GM12878 (cell line): ENCODE measurements at regions not wholly inside any gene's neighbourhood (a gene's known extent, or its start where the extent isn't known, plus 50 kb on each side); places are given as distances from the start of the nearest gene placed in this dataset.

Source experiments
- ATAC-seq: fragments of 200-7000 bp; cut with Tn5 transposase; 3 replicates; pipeline ENCODE4 v1.9.1; 2020; ENCODE audit warnings: mild to moderate bottlenecking, moderate library complexity
- BruUV-seq: library from RNA; stranded (reverse); fragments of 400-500 nt; replicated peaks from 2 replicates; lab custom pipeline; 2021; lab: Mats Ljungman, UMichigan
- CTCF ChIA-PET: fragments of 300-600 bp; sonication (Branson Sonifier 250); formaldehyde crosslinking; extraction: SDS; loops from one replicate; lab custom pipeline; 2021; ENCODE audit warnings: inconsistent platforms; lab: Yijun Ruan, JAX
- POLR2A ChIA-PET: fragments of 350-600 bp; formaldehyde crosslinking; extraction: SDS; loops from one replicate; lab custom pipeline; 2021; ENCODE audit warnings: inconsistent platforms; lab: Charles Lee
- RAD21 ChIA-PET: fragments of 300-600 bp; sonication (Branson Sonifier 250); formaldehyde crosslinking; loops from one replicate; lab custom pipeline; 2023; ENCODE audit warnings: antibody characterized with exemption; ENCODE audit not compliant: unreplicated experiment; lab: Charles Lee
- SMC1A ChIA-PET: fragments of 300-600 bp; sonication (Branson Sonifier 250); formaldehyde crosslinking; loops from one replicate; lab custom pipeline; 2023; ENCODE audit not compliant: unreplicated experiment, uncharacterized antibody; lab: Charles Lee
- DNase-seq: peaks from one replicate; pipeline ENCODE4 v3.0.0-alpha.2; 2011; ENCODE audit warnings: low read depth, low spot score
- FAIRE-seq: peaks from 3 replicates; lab custom pipeline; 2011; peaks lifted over from hg19 to GRCh38; lab: Jason Lieb, UNC
- H2AFZ ChIP-seq: 2 replicates; pipeline ENCODE4 v1.6.0; 2011; ENCODE audit warnings: low read depth, low read length, control low read depth; ENCODE audit not compliant: control insufficient read depth
- H3K27ac ChIP-seq: 2 replicates; pipeline ENCODE4 v1.5.1; 2011; ENCODE audit warnings: control low read depth; ENCODE audit not compliant: control insufficient read depth, insufficient read depth
- H3K27me3 ChIP-seq, 2 experiments: replicated peaks in 1 of 2; 2 replicates each; pipeline versions ENCODE4 v1.6.0 to v1.6.1; 2011; ENCODE audit warnings: low read length in 1 of 2; ENCODE audit not compliant: control insufficient read depth in 2 of 2, insufficient read depth in 2 of 2
- H3K36me3 ChIP-seq, 2 experiments: 2 replicates each; pipeline ENCODE4 v1.5.1; 2011; ENCODE audit warnings: low read length in 1 of 2; ENCODE audit not compliant: control insufficient read depth in 2 of 2, insufficient read depth in 2 of 2
- H3K4me1 ChIP-seq: 2 replicates; pipeline ENCODE4 v1.6.1; 2011; ENCODE audit warnings: mild to moderate bottlenecking, low read length, moderate library complexity, mixed read lengths; ENCODE audit not compliant: control insufficient read depth, insufficient read depth
- H3K4me2 ChIP-seq: 2 replicates; pipeline ENCODE4 v1.6.0; 2011; ENCODE audit warnings: control low read depth; ENCODE audit not compliant: control insufficient read depth, insufficient read depth
- H3K4me3 ChIP-seq: fragments of 200-600 bp; sonication (generic); 2 replicates; pipeline ENCODE4 v1.5.1; 2016
- H3K79me2 ChIP-seq: 2 replicates; pipeline ENCODE4 v1.6.0; 2011; ENCODE audit warnings: low read length; ENCODE audit not compliant: control insufficient read depth, insufficient read depth
- H3K9ac ChIP-seq: 2 replicates; pipeline ENCODE4 v1.8.0; 2011; ENCODE audit warnings: low read length, control low read depth, mixed read lengths; ENCODE audit not compliant: control insufficient read depth, insufficient read depth
- H3K9me3 ChIP-seq: replicated peaks from 3 replicates; pipeline ENCODE4 v1.5.1; 2011; ENCODE audit warnings: mild to moderate bottlenecking, low read length; ENCODE audit not compliant: control insufficient read depth, insufficient read depth
- H4K20me1 ChIP-seq: 2 replicates; pipeline ENCODE4 v1.6.0; 2011; ENCODE audit not compliant: control insufficient read depth, insufficient read depth
- EP300 ChIP-seq, 2 experiments: fragments of 150-350 bp in 1 of 2; IDR thresholded peaks; 2 replicates each; pipeline ENCODE4 v1.6.1; 2011 to 2012; ENCODE audit warnings: low read depth in 2 of 2, low read length in 2 of 2, borderline replicate concordance in 1 of 2, improper control_type of control experiment in 1 of 2, inconsistent platforms in 1 of 2; ENCODE audit not compliant: control insufficient read depth in 1 of 2
- FOXK2 ChIP-seq: fragments of 450-650 bp; IDR thresholded peaks from 2 replicates; pipeline ENCODE4 v1.6.1; 2017; ENCODE audit warnings: mild to moderate bottlenecking, moderate library complexity
- GABPA ChIP-seq: IDR thresholded peaks from 2 replicates; pipeline ENCODE4 v1.6.1; 2014; ENCODE audit warnings: antibody characterized with exemption, low read depth, mild to moderate bottlenecking, inconsistent platforms
- IRF4 ChIP-seq: IDR thresholded peaks from 2 replicates; pipeline ENCODE4 v1.6.1; 2011; ENCODE audit warnings: low read depth, low read length
- NFYA ChIP-seq: IDR thresholded peaks from 2 replicates; pipeline ENCODE4 v1.6.1; 2011; ENCODE audit warnings: low read depth, mild to moderate bottlenecking, low read length, improper control_type of control experiment, borderline replicate concordance
- NR2C2 ChIP-seq: IDR thresholded peaks from 2 replicates; pipeline ENCODE4 v1.6.1; 2011; ENCODE audit warnings: borderline replicate concordance, low read depth; ENCODE audit not compliant: control insufficient read depth, insufficient read length
- POLR2A ChIP-seq: IDR thresholded peaks from 2 replicates; pipeline ENCODE4 v1.6.1; 2011; ENCODE audit warnings: low read depth, mild to moderate bottlenecking, low read length
- POLR2AphosphoS5 ChIP-seq: IDR thresholded peaks from 2 replicates; pipeline ENCODE4 v1.6.1; 2011; ENCODE audit warnings: mild to moderate bottlenecking, low read length, inconsistent platforms
- TAF1 ChIP-seq: IDR thresholded peaks from 2 replicates; pipeline ENCODE4 v1.6.1; 2011; ENCODE audit warnings: mild to moderate bottlenecking, low read depth, low read length, borderline replicate concordance
- ZSCAN29 ChIP-seq: fragments of 450-650 bp; IDR thresholded peaks from 2 replicates; pipeline ENCODE4 v1.6.1; 2017; ENCODE audit warnings: mild to moderate bottlenecking, moderate library complexity
- WGBS: methylation state at CpG from one replicate; pipeline ENCODE4 v1.1.6; 2016; ENCODE audit warnings: low lambda C conversion rate; ENCODE audit not compliant: insufficient replicate concordance, insufficient coverage; ENCODE audit errors: missing lambda C conversion rate; 5-methylcytosine and 5-hydroxymethylcytosine counted together
- in situ Hi-C: fragments of 300-500 bp; cut with MboI; formaldehyde crosslinking; loops from 9 replicates; pipeline ENCODE4 v1.14.3; 2018; ENCODE audit warnings: mixed read lengths
- intact Hi-C: fragments of 100-400 bp; cut with micrococcal nuclease; formaldehyde crosslinking; loops from one replicate; pipeline ENCODE4 v1.14.2; 2022; ENCODE audit not compliant: unreplicated experiment
- TF ChIP-seq, protein P1 (sequence below): IDR thresholded peaks from 2 replicates; pipeline ENCODE4 v1.6.1; 2012; ENCODE audit warnings: mild to moderate bottlenecking, low read depth, low read length
- TF ChIP-seq, protein P2 (sequence below): IDR thresholded peaks from 2 replicates; pipeline ENCODE4 v1.6.1; 2011; ENCODE audit warnings: low read depth, mild to moderate bottlenecking, low read length, moderate library complexity, borderline replicate concordance; ENCODE audit errors: extremely low read depth
- TF ChIP-seq, protein P3 (sequence below): fragments of 450-650 bp; IDR thresholded peaks from 2 replicates; pipeline ENCODE4 v1.6.1; 2017; ENCODE audit warnings: mild to moderate bottlenecking

DNA sequence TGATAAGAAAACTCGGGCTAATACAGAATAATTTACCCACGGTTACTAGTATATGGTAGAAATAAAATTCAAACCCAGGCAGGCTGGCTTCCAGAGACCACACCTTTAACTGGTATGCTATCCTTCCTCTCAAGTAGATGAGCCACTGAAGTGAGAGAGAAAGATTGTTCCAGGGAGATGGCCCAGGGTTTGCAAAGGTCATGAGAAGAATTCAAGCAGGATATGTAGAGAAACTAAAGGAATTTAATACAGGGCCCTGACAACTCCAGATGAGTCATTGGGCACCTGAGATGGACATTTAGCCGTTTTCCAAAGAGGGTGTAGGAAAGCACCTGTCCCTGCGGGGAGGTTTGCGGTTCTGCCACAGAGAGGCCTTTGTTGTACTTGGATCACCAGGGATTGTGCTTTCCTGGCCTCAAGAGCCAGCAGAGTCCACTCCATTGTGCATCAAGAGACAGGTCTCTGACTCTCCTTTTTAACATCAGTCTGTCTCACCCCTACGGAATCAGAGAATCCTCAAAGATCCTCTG lies 152.7 kb upstream of the BLID start:
- no peaks in the 10 kb centered on the region for H4K20me1 ChIP-seq
- RAD21 ChIA-PET, result no interaction called here
- SMC1A ChIA-PET, result no interaction called here
- ATAC-seq, result no peak
- no peak for TF ChIP-seq POLR2AphosphoS5
- H3K4me2 ChIP-seq, result no peak overlapping the region
- CTCF ChIA-PET, result no interaction called here
- intact Hi-C loops, result no loop called here
- H3K27ac ChIP-seq, result no peak overlapping the region
- BruUV-seq, result no TSS peak
- H3K4me3 ChIP-seq, result no peak overlapping the region
- no peak overlapping the region for H3K9ac ChIP-seq
- DNase-seq, result no peak
- in situ Hi-C loops, result no loop called here
- no peaks in the 10 kb centered on the region for H3K36me3 ChIP-seq
- no peaks in the 10 kb centered on the region for H3K9me3 ChIP-seq
- FAIRE-seq, result no peak
- no peaks in the 10 kb centered on the region for H3K79me2 ChIP-seq
- 19% methylated on average over 6 of the region's 6 CpGs for WGBS
- H3K4me1 ChIP-seq, result no peaks in the 10 kb centered on the region
- POLR2A ChIA-PET, result no interaction called here
- H2AFZ ChIP-seq, result no peak overlapping the region
- H3K27me3 ChIP-seq, result no peaks in the 10 kb centered on the region

DNA sequence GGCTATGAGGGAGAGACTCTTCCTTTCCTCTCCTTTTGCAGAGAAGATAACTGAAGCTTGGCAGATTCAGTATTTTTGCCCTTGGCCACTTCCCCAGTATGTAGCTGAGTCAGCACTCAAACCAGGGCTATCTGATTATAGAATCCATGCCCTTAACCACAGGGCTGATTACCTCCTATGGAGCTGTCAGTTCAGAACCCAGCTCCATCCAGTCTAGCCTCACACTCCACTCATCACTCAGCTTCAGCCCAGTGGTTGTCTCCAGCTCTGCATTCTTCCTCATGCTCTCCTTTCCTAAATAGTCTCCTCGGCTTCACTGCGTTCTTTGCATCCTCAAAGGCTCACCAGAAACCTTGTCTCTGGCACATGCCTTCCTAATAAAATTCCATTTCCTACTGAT lies 151.6 kb upstream of the BLID start:
- H3K4me3 ChIP-seq, result no peak overlapping the region
- ATAC-seq (no peak), FAIRE-seq (no peak), DNase-seq (no peak)
- H3K36me3 ChIP-seq, result no peaks in the 10 kb centered on the region
- 27% methylated on average over 2 of the region's 2 CpGs for WGBS
- H3K79me2 ChIP-seq, result no peaks in the 10 kb centered on the region
- SMC1A ChIA-PET, result interaction anchor here (1.1 kb wide), 1 partner anchor 49 kb away, joined by 3 read pairs; no protein-coding TSS in a partner anchor
- H3K4me1 ChIP-seq, result no peaks in the 10 kb centered on the region
- in situ Hi-C loops, result no loop called here
- no TSS peak for BruUV-seq
- no peaks in the 10 kb centered on the region for H4K20me1 ChIP-seq
- H3K9me3 ChIP-seq, result no peaks in the 10 kb centered on the region
- intact Hi-C loops, result no loop called here
- H3K27me3 ChIP-seq, result no peaks in the 10 kb centered on the region
- POLR2A ChIA-PET, result no interaction called here
- CTCF ChIA-PET, result no interaction called here
- no peak overlapping the region for H2AFZ ChIP-seq
- no peak overlapping the region for H3K4me2 ChIP-seq
- no peak overlapping the region for H3K27ac ChIP-seq
- RAD21 ChIA-PET, result no interaction called here
- no peak overlapping the region for H3K9ac ChIP-seq
- TF ChIP-seq FOXK2 (no peak), EP300 (IDR thresholded peaks at IDR 0.05; ENCODE audit: borderline replicate concordance in 1 of 2, control insufficient read depth in 1 of 2, low read depth in 2 of 2, low read length in 2 of 2) (no peak), NFYA (no peak), NR2C2 (no peak), POLR2A (no peak), ZSCAN29 (no peak), IRF4 (no peak), GABPA (no peak), TAF1 (no peak)
- TF ChIP-seq, protein P1, sequence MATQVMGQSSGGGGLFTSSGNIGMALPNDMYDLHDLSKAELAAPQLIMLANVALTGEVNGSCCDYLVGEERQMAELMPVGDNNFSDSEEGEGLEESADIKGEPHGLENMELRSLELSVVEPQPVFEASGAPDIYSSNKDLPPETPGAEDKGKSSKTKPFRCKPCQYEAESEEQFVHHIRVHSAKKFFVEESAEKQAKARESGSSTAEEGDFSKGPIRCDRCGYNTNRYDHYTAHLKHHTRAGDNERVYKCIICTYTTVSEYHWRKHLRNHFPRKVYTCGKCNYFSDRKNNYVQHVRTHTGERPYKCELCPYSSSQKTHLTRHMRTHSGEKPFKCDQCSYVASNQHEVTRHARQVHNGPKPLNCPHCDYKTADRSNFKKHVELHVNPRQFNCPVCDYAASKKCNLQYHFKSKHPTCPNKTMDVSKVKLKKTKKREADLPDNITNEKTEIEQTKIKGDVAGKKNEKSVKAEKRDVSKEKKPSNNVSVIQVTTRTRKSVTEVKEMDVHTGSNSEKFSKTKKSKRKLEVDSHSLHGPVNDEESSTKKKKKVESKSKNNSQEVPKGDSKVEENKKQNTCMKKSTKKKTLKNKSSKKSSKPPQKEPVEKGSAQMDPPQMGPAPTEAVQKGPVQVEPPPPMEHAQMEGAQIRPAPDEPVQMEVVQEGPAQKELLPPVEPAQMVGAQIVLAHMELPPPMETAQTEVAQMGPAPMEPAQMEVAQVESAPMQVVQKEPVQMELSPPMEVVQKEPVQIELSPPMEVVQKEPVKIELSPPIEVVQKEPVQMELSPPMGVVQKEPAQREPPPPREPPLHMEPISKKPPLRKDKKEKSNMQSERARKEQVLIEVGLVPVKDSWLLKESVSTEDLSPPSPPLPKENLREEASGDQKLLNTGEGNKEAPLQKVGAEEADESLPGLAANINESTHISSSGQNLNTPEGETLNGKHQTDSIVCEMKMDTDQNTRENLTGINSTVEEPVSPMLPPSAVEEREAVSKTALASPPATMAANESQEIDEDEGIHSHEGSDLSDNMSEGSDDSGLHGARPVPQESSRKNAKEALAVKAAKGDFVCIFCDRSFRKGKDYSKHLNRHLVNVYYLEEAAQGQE, result no peak
- TF ChIP-seq, protein P2, sequence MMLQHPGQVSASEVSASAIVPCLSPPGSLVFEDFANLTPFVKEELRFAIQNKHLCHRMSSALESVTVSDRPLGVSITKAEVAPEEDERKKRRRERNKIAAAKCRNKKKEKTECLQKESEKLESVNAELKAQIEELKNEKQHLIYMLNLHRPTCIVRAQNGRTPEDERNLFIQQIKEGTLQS, result no peak
- TF ChIP-seq, protein P3, sequence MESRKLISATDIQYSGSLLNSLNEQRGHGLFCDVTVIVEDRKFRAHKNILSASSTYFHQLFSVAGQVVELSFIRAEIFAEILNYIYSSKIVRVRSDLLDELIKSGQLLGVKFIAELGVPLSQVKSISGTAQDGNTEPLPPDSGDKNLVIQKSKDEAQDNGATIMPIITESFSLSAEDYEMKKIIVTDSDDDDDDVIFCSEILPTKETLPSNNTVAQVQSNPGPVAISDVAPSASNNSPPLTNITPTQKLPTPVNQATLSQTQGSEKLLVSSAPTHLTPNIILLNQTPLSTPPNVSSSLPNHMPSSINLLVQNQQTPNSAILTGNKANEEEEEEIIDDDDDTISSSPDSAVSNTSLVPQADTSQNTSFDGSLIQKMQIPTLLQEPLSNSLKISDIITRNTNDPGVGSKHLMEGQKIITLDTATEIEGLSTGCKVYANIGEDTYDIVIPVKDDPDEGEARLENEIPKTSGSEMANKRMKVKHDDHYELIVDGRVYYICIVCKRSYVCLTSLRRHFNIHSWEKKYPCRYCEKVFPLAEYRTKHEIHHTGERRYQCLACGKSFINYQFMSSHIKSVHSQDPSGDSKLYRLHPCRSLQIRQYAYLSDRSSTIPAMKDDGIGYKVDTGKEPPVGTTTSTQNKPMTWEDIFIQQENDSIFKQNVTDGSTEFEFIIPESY, result no peak
